ENCODE measurements at regions not wholly inside any gene's neighbourhood (a gene's known extent, or its start where the extent isn't known, plus 50 kb on each side); places are given as distances from the start of the nearest gene placed in this dataset.

- TF ChIP-seq POLR2A (IDR thresholded peaks at IDR 0.05; ENCODE audit: low read length): no peak
- no peak for TF ChIP-seq GATA1 (IDR thresholded peaks at IDR 0.05; ENCODE audit: low read depth, low read length)
Measured at GRCh38 chr5:20574576-20574975, 586.6 kb upstream of the CDH18 start.
